ENCODE measurements at regions not wholly inside any gene's neighbourhood (a gene's known extent, or its start where the extent isn't known, plus 50 kb on each side); places are given as distances from the start of the nearest gene placed in this dataset.

DNA sequence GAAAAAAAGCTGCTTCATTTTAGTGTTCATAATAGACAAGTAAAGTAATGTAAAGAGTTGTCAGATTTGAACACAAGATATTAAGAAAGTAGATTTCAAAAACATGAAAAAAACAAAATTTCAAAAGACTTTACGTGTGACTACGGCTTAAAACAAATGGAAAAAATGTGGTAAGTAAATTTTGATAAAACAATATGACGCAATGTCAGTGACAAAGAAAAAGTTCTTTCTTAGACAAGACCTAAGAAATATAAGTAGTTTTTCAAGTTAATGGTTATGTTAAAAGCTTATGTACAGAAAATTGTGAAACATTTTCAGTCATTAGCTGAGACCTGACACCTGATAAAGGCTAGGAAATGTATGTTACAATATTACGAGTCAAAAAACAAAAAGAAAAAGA is 73.7 kb upstream of the EYS start:
- TF ChIP-seq, protein P1, sequence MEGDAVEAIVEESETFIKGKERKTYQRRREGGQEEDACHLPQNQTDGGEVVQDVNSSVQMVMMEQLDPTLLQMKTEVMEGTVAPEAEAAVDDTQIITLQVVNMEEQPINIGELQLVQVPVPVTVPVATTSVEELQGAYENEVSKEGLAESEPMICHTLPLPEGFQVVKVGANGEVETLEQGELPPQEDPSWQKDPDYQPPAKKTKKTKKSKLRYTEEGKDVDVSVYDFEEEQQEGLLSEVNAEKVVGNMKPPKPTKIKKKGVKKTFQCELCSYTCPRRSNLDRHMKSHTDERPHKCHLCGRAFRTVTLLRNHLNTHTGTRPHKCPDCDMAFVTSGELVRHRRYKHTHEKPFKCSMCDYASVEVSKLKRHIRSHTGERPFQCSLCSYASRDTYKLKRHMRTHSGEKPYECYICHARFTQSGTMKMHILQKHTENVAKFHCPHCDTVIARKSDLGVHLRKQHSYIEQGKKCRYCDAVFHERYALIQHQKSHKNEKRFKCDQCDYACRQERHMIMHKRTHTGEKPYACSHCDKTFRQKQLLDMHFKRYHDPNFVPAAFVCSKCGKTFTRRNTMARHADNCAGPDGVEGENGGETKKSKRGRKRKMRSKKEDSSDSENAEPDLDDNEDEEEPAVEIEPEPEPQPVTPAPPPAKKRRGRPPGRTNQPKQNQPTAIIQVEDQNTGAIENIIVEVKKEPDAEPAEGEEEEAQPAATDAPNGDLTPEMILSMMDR (IDR thresholded peaks at IDR 0.05; ENCODE audit: borderline replicate concordance, extremely low read depth, low read length, poor library complexity, severe bottlenecking): no peak
- no peak for TF ChIP-seq EZH2 (IDR thresholded peaks at IDR 0.05; ENCODE audit: borderline replicate concordance, low read depth, low read length, severe bottlenecking)
